Lower leg skin (tissue), 4 donors: ENCODE measurements at regions not wholly inside any gene's neighbourhood (a gene's known extent, or its start where the extent isn't known, plus 50 kb on each side); places are given as distances from the start of the nearest gene placed in this dataset.

Experiments used
- DNase-seq, 2 donors: peaks; one replicate each; pipeline ENCODE4 v3.0.0-alpha.2; 2019; ENCODE audit warnings: low spot score in 2 of 2
- H3K4me3 ChIP-seq: fragments of 200-600 bp; sonication (generic); 2 replicates; pipeline ENCODE4 v1.5.1; 2017; ENCODE audit warnings: mild to moderate bottlenecking, low read depth; ENCODE audit not compliant: poor library complexity, severe bottlenecking
- POLR2A ChIP-seq, 2 donors: fragments of 450-650 bp; IDR thresholded peaks; one replicate each; pipeline ENCODE4 v1.6.1; 2016 to 2017; ENCODE audit warnings: antibody characterized with exemption in 2 of 2, mild to moderate bottlenecking in 1 of 2, moderate library complexity in 1 of 2
- WGBS, 2 donors: methylation state at CpG; one replicate each; pipeline ENCODE4 v1.1.5; 2018; 5-methylcytosine and 5-hydroxymethylcytosine counted together
- intact Hi-C: fragments of 100-400 bp; cut with DNase I; formaldehyde crosslinking; loops from one replicate; pipeline ENCODE4 v1.15.0; 2023; ENCODE audit warnings: low total_unique reads
- TF ChIP-seq, protein P1 (sequence below), 3 donors: fragments of 450-650 bp; IDR thresholded peaks; one replicate each; pipeline ENCODE4 v1.5.1; 2016; ENCODE audit warnings: antibody characterized with exemption in 3 of 3, mild to moderate bottlenecking in 3 of 3, moderate library complexity in 2 of 3

DNA sequence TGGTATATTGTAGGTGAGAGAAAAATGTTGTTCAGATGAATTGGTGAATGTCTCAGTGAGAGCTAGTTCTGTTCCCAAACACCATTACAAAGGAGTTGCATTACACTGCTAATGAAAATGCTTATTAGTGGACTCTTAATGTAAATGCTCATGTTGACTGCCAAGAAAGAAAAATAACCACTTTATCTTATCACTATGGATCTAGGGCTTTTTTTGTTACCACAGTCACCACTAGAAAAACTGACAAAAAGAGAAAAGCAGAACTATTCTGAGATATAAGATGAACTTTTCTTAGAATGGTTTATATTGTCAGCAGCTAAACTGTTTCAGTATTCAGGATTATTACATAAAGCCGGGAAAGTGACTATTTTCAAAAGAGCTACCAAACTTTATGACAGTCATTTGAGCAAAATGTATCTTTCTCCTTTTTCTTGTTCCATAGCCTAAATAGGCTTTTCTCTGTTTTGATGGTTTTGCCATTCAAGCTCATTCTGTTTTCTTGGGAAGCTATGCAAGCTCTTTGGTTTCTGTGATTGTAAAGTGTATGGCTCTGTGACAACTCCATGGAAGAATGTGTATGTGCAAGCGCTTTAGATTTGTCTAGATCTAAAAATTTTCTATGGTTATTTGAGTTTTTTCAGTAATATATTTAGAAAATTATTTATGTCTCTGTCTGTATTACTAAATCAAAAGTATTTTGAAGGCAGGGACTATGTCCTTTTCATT is 64.2 kb upstream of the DPH5 start:
- TF ChIP-seq, protein P1, sequence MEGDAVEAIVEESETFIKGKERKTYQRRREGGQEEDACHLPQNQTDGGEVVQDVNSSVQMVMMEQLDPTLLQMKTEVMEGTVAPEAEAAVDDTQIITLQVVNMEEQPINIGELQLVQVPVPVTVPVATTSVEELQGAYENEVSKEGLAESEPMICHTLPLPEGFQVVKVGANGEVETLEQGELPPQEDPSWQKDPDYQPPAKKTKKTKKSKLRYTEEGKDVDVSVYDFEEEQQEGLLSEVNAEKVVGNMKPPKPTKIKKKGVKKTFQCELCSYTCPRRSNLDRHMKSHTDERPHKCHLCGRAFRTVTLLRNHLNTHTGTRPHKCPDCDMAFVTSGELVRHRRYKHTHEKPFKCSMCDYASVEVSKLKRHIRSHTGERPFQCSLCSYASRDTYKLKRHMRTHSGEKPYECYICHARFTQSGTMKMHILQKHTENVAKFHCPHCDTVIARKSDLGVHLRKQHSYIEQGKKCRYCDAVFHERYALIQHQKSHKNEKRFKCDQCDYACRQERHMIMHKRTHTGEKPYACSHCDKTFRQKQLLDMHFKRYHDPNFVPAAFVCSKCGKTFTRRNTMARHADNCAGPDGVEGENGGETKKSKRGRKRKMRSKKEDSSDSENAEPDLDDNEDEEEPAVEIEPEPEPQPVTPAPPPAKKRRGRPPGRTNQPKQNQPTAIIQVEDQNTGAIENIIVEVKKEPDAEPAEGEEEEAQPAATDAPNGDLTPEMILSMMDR (IDR thresholded peaks at IDR 0.05), result no peak
- H3K4me3 ChIP-seq, result no peak overlapping the region
- 87 to 90% methylated on average over 2 of the region's 2 CpGs for WGBS, 2 donors
- DNase-seq, result no peak
- intact Hi-C loops, result no loop called here

DNA sequence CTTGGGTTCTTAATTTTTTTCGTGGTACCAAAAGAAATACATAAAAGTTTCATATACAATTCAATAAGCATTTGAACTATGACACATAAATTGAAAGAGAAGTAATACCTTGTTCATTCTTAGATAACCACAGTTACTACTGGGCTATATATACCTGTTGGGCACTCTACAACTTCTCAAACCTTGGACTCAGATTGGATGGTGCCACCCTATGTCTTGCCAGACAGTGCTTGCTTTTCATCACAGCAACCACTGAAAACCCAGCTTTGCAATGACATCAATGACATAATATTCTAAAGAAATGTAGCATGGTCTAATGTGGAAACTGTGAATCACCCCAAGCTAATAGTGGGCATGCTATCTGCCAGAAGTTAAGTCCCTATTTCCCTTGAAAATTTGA is 62.8 kb upstream of the DPH5 start:
- no peak for TF ChIP-seq POLR2A (IDR thresholded peaks at IDR 0.05)
- TF ChIP-seq, protein P1 (IDR thresholded peaks at IDR 0.05), result no peak
- no peak overlapping the region for H3K4me3 ChIP-seq
- intact Hi-C loops, result no loop called here
- no peak for DNase-seq
- 91 to 95% methylated on average over 1 of the region's 1 CpG for WGBS, 2 donors

DNA sequence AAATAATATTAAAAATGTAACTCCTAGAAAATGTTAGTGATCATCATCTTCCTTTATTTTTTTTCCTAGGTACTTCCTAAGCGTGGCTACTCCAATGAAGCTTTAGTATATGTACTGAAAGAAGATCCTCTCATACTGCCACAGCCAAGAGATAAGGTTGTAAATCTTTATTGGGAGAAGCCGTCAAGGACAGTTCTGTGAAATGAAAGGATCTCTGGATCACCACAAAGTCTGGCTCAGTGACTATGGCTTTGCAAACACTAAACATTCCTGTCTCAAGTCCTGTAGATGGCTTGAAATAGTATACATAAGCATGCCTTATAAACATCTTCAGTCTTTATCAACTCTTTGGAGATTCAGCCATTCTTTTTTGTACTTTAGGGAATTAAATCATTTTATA is 61.2 kb upstream of the DPH5 start:
- H3K4me3 ChIP-seq, result no peak overlapping the region
- TF ChIP-seq, protein P1 (IDR thresholded peaks at IDR 0.05), result no peak
- no peak for TF ChIP-seq POLR2A (IDR thresholded peaks at IDR 0.05)
- intact Hi-C loops, result no loop called here
- DNase-seq, result no peak
- WGBS, 2 donors, result 71 to 78% methylated on average over 2 of the region's 2 CpGs

DNA sequence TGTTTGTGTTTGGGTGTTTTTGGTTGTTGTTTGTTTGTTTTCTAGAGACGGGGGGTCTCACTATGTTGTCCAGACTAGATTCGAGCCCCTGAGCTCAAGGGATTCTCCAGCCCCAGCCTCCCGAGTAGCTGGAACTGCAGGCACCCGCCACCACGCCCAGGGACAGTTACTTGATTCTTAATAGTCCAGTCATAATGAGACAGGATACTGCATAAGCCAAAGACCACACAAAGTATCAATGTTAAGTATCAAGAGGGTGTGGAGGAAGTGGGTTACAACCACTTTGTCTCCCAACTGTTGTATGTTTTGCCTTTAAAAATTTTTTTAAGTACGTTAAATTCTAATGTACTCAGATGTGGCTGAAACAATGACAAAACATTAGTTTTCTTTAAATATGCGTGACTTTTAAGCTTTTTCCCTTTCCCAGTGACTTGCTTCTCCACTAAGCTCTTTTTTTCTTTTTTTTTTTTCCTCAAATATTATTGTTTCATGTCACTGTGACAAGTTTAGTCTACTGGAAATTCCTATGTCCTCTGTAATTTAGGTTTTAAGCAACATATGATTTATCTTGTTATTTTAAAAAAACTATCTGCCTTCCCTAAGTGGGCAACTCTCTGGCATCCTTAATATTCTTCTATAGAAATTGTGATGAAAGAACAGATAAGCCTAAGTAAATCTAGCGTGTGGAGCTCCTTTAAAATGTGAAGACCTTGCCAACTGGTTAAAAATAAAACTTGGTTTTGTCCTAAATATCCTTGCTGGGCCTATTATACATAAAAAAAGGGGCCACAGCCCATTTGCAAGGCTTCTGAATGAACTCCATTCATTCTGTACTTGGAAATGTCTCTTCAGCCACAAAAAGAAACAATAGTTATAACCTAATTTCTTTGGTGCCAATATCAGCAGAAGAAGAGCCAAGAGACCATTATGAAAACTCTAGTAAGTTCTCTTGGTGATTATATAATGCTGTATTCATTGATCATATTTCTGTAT is 56.2 kb upstream of the DPH5 start:
- H3K4me3 ChIP-seq, result no peak overlapping the region
- 89 to 94% methylated on average over 8 of the region's 8 CpGs for WGBS, 2 donors
- no peak for DNase-seq
- TF ChIP-seq, protein P1 (IDR thresholded peaks at IDR 0.05), result no peak
- TF ChIP-seq POLR2A (IDR thresholded peaks at IDR 0.05), result no peak
- intact Hi-C loops, result no loop called here

DNA sequence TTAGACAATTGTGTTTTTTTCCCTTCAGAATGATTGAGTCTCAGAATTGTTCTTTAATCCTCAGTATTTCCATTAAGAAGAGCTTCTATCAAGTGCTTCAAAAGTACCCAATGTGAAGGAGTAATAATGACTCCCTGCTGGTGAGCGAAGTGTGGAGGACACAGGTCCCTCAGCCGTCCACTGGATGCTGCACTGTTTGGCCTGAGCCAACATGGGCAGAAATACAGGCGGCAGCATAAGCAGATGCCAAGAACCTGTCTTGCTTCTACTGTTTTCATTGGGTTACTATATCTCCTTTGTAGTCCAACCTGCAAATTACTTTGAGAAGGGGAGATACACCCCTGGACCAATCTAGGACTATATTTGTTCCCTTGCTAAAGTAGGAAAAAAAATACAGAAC is 55.3 kb upstream of the DPH5 start:
- H3K4me3 ChIP-seq, result no peak overlapping the region
- DNase-seq, result no peak
- WGBS, 2 donors, result 96 to 98% methylated on average over 3 of the region's 3 CpGs
- TF ChIP-seq, protein P1 (IDR thresholded peaks at IDR 0.05), result no peak
- TF ChIP-seq POLR2A (IDR thresholded peaks at IDR 0.05), result no peak
- intact Hi-C loops, result no loop called here
